NCI-H1092 (cell line): ENCODE measurements at regions not wholly inside any gene's neighbourhood (a gene's known extent, or its start where the extent isn't known, plus 50 kb on each side); places are given as distances from the start of the nearest gene placed in this dataset.
A peak's percentile ranks its signal among the peaks of the same experiment; 100 is the strongest.

Experiments used
- DNase-seq: peaks from one replicate; lab custom pipeline; 2025; lab: John Stamatoyannopoulos, UW

- no peak for DNase-seq
Observed at GRCh38 chr1:82686774-82687173, 886.0 kb downstream of the ADGRL2 start.

- DNase-seq, result no peak
Observed at GRCh38 chr1:82646888-82647287, 846.2 kb downstream of the ADGRL2 start.

GRCh38 chr1:82646336-82646735 lies 845.6 kb downstream of the ADGRL2 start:
- no peak for DNase-seq

GRCh38 chr1:82644186-82644915 lies 843.6 kb downstream of the ADGRL2 start:
- DNase-seq, result no peak

GRCh38 chr1:82640352-82640751 lies 839.6 kb downstream of the ADGRL2 start:
- no peak for DNase-seq

GRCh38 chr1:82634266-82634665 lies 833.5 kb downstream of the ADGRL2 start:
- DNase-seq, result no peak

- no peak for DNase-seq
Observed at GRCh38 chr1:82632155-82632554, 831.4 kb downstream of the ADGRL2 start.

- no peak for DNase-seq
Observed at GRCh38 chr1:82628887-82629286, 828.2 kb downstream of the ADGRL2 start.

GRCh38 chr1:82625537-82625936 lies 824.8 kb downstream of the ADGRL2 start:
- no peak for DNase-seq

- no peak for DNase-seq
Observed at GRCh38 chr1:82621076-82621475, 820.3 kb downstream of the ADGRL2 start.

- no peak for DNase-seq
Observed at GRCh38 chr1:82614090-82614489, 813.4 kb downstream of the ADGRL2 start.

GRCh38 chr1:82612986-82613385 lies 812.3 kb downstream of the ADGRL2 start:
- no peak for DNase-seq

- DNase-seq, result no peak
Observed at GRCh38 chr1:82606546-82606945, 805.8 kb downstream of the ADGRL2 start.

GRCh38 chr1:82604524-82604923 lies 803.8 kb downstream of the ADGRL2 start:
- no peak for DNase-seq

GRCh38 chr1:82600314-82600713 lies 799.6 kb downstream of the ADGRL2 start:
- DNase-seq, result no peak

GRCh38 chr1:82598812-82599211 lies 798.1 kb downstream of the ADGRL2 start:
- no peak for DNase-seq

- no peak for DNase-seq
Observed at GRCh38 chr1:82598337-82598736, 797.6 kb downstream of the ADGRL2 start.

GRCh38 chr1:82597649-82598048 lies 796.9 kb downstream of the ADGRL2 start:
- DNase-seq, result no peak

GRCh38 chr1:82597141-82597540 lies 796.4 kb downstream of the ADGRL2 start:
- no peak for DNase-seq

- no peak for DNase-seq
Observed at GRCh38 chr1:82593561-82593960, 792.8 kb downstream of the ADGRL2 start.

- DNase-seq, result no peak
Observed at GRCh38 chr1:82589588-82589987, 788.9 kb downstream of the ADGRL2 start.

- DNase-seq, result no peak
Observed at GRCh38 chr1:82587371-82587770, 786.6 kb downstream of the ADGRL2 start.

- DNase-seq, result peak; percentile 1
Observed at GRCh38 chr1:82586473-82586872, 785.7 kb downstream of the ADGRL2 start.

GRCh38 chr1:82582347-82582746 lies 781.6 kb downstream of the ADGRL2 start:
- DNase-seq, result no peak
